Liver (tissue), 8 donors: ENCODE measurements at regions not wholly inside any gene's neighbourhood (a gene's known extent, or its start where the extent isn't known, plus 50 kb on each side); places are given as distances from the start of the nearest gene placed in this dataset.
A peak's percentile ranks its signal among the peaks of the same experiment; 100 is the strongest.

Experiments
- DNase-seq: peaks from one replicate; pipeline ENCODE4 v3.0.0-alpha.2; 2017; ENCODE audit warnings: low spot score
- H3K27ac ChIP-seq, 2 donors: one replicate each; pipeline ENCODE4 v1.7.0; 2013; ENCODE audit warnings: inconsistent platforms in 2 of 2, low read length in 2 of 2, control low read depth in 1 of 2, low read depth in 1 of 2, mild to moderate bottlenecking in 1 of 2
- H3K27me3 ChIP-seq, 4 donors: one replicate each; pipeline versions ENCODE4 v1.6.1 to v1.7.0; 2013; ENCODE audit warnings: low read length in 3 of 4, inconsistent platforms in 1 of 4, mild to moderate bottlenecking in 1 of 4, moderate library complexity in 1 of 4; ENCODE audit not compliant: control insufficient read depth in 4 of 4, insufficient read depth in 4 of 4
- H3K36me3 ChIP-seq, 4 donors: one replicate each; pipeline versions ENCODE4 v1.6.1 to v1.7.0; 2013; ENCODE audit warnings: low read length in 3 of 4, mild to moderate bottlenecking in 3 of 4, low read depth in 1 of 4, moderate library complexity in 1 of 4; ENCODE audit not compliant: control insufficient read depth in 4 of 4, insufficient read depth in 3 of 4
- H3K4me1 ChIP-seq, 4 donors: one replicate each; pipeline versions ENCODE4 v1.6.1 to v1.7.0; 2013; ENCODE audit warnings: low read length in 3 of 4, mild to moderate bottlenecking in 3 of 4, moderate library complexity in 1 of 4; ENCODE audit not compliant: control insufficient read depth in 4 of 4, insufficient read depth in 4 of 4
- H3K4me3 ChIP-seq, 3 donors: one replicate each; pipeline versions ENCODE4 v1.6.1 to v1.7.0; 2013; ENCODE audit warnings: low read length in 3 of 3, control low read depth in 1 of 3, low read depth in 1 of 3, mild to moderate bottlenecking in 1 of 3
- H3K9ac ChIP-seq, 2 donors: one replicate each; pipeline ENCODE4 v1.7.0; 2013; ENCODE audit warnings: low read length in 2 of 2, mild to moderate bottlenecking in 2 of 2, moderate library complexity in 2 of 2, control low read depth in 1 of 2, low read depth in 1 of 2
- H3K9me3 ChIP-seq, 4 donors: one replicate each; pipeline versions ENCODE4 v1.6.1 to v1.7.0; 2013; ENCODE audit warnings: low read length in 3 of 4; ENCODE audit not compliant: control insufficient read depth in 4 of 4
- ATF3 ChIP-seq: IDR thresholded peaks from 2 replicates; pipeline ENCODE4 v1.6.1; 2016; ENCODE audit warnings: antibody characterized with exemption
- CTCF ChIP-seq: fragments of 150-350 bp; IDR thresholded peaks from 2 replicates; pipeline ENCODE4 v1.5.1; 2017; ENCODE audit warnings: improper control_type of control experiment, low read depth, low read length; ENCODE audit not compliant: missing input control
- EGR1 ChIP-seq, 2 donors: IDR thresholded peaks; 2 replicates each; pipeline ENCODE4 v1.6.1; 2016 to 2018; ENCODE audit warnings: antibody characterized with exemption in 2 of 2, low read depth in 2 of 2
- GABPA ChIP-seq, 2 donors: IDR thresholded peaks in 1 of 2; conservative IDR thresholded peaks in 1 of 2; 2 replicates each; pipeline ENCODE4 v1.6.1; 2016; ENCODE audit warnings: antibody characterized with exemption in 2 of 2, mild to moderate bottlenecking in 1 of 2, moderate library complexity in 1 of 2
- HNF4A ChIP-seq, 2 donors: conservative IDR thresholded peaks; 2 replicates each; pipeline ENCODE4 v1.6.1; 2016; ENCODE audit warnings: antibody characterized with exemption in 2 of 2, mild to moderate bottlenecking in 2 of 2
- JUND ChIP-seq, 2 donors: IDR thresholded peaks; 2 replicates each; pipeline ENCODE4 v1.6.1; 2016; ENCODE audit warnings: antibody characterized with exemption in 2 of 2
- MAX ChIP-seq: IDR thresholded peaks from 2 replicates; pipeline ENCODE4 v1.6.1; 2016; ENCODE audit warnings: antibody characterized with exemption
- NR2F2 ChIP-seq: IDR thresholded peaks from 2 replicates; pipeline ENCODE4 v1.6.1; 2016; ENCODE audit warnings: antibody characterized with exemption
- RAD21 ChIP-seq, 2 donors: IDR thresholded peaks; 2 replicates each; pipeline ENCODE4 v1.6.1; 2016; ENCODE audit warnings: antibody characterized with exemption in 2 of 2, mild to moderate bottlenecking in 2 of 2
- REST ChIP-seq: IDR thresholded peaks from 2 replicates; pipeline ENCODE4 v1.6.1; 2016; ENCODE audit warnings: antibody characterized with exemption, mild to moderate bottlenecking
- SP1 ChIP-seq: IDR thresholded peaks from 2 replicates; pipeline ENCODE4 v1.6.1; 2018; ENCODE audit warnings: antibody characterized with exemption, mild to moderate bottlenecking
- TAF1 ChIP-seq: conservative IDR thresholded peaks from 2 replicates; pipeline ENCODE4 v1.6.1; 2016; ENCODE audit warnings: antibody characterized with exemption, mild to moderate bottlenecking
- YY1 ChIP-seq: IDR thresholded peaks from 2 replicates; pipeline ENCODE4 v1.6.1; 2016; ENCODE audit warnings: antibody characterized with exemption, mild to moderate bottlenecking
- ZBTB33 ChIP-seq: IDR thresholded peaks from 2 replicates; pipeline ENCODE4 v1.6.1; 2016; ENCODE audit warnings: antibody characterized with exemption
- WGBS: extraction: QIAGEN DNeasy Blood & Tissue Kit; methylation state at CpG from one replicate; pipeline ENCODE4 v1.1.7; 2013; 5-methylcytosine and 5-hydroxymethylcytosine counted together
- donor health status: healthy.
- donor health status: healthy.
- donor health status: healthy.
- donor health status: healthy.
- donor health status: healthy.

GRCh38 chr2:194105358-194105757 is 1551.7 kb upstream of the SLC39A10 start:
- no peak overlapping the region for H3K9ac ChIP-seq
- H3K4me3 ChIP-seq = no peak overlapping the region
- H3K9me3 ChIP-seq = no peaks in the 10 kb centered on the region
- no peaks in the 10 kb centered on the region for H3K36me3 ChIP-seq
- TF ChIP-seq HNF4A (conservative IDR thresholded peaks at IDR 0.05) (no peak), EGR1 (IDR thresholded peaks at IDR 0.05; ENCODE audit: low read depth in 2 of 2) (no peak)
- no peaks in the 10 kb centered on the region for H3K27me3 ChIP-seq
- no peak for DNase-seq
- no peak overlapping the region for H3K27ac ChIP-seq
- 94% methylated on average over 1 of the region's 1 CpG for WGBS
- H3K4me1 ChIP-seq = no peaks in the 10 kb centered on the region

- peak; percentile 19 for TF ChIP-seq YY1
- no peak for TF ChIP-seq RAD21 (IDR thresholded peaks at IDR 0.05)
- Histone ChIP-seq H3K4me3 (no peak overlapping the region), H3K36me3 (no peaks in the 10 kb centered on the region), H3K27ac (no peak overlapping the region), H3K4me1 (no peaks in the 10 kb centered on the region), H3K27me3 (no peaks in the 10 kb centered on the region), H3K9me3 (no peaks in the 10 kb centered on the region), H3K9ac (no peak overlapping the region)
- DNase-seq = no peak
Measured at GRCh38 chr2:194104687-194105086, 1552.3 kb upstream of the SLC39A10 start.

GRCh38 chr2:194103941-194104659 is 1552.9 kb upstream of the SLC39A10 start:
- 64% methylated on average over 2 of the region's 2 CpGs for WGBS
- TF ChIP-seq TAF1 (no peak), MAX (no peak), REST (no peak), JUND (IDR thresholded peaks at IDR 0.05) (no peak), HNF4A (conservative IDR thresholded peaks at IDR 0.05) (no peak), SP1 (no peak), NR2F2 (no peak), ATF3 (no peak), YY1 (no peak), CTCF (no peak), RAD21 (IDR thresholded peaks at IDR 0.05) (no peak), ZBTB33 (no peak), GABPA (IDR thresholded peaks at IDR 0.05 in 1 of 2, conservative IDR thresholded peaks at IDR 0.05 in 1 of 2) (no peak)
- no peak overlapping the region for H3K27ac ChIP-seq

More at GRCh38 chr2:194103941-194104659, 1552.9 kb upstream of the SLC39A10 start:
- no peak for DNase-seq
- Histone ChIP-seq H3K9me3 (no peaks in the 10 kb centered on the region), H3K36me3 (no peaks in the 10 kb centered on the region), H3K9ac (no peak overlapping the region), H3K4me3 (no peak overlapping the region), H3K4me1 (no peaks in the 10 kb centered on the region), H3K27me3 (peaks cover 0 to 2% (median 0%) of the 10 kb centered on the region in 4 donors)
